Putamen (tissue), 1 donor: ENCODE measurements at regions not wholly inside any gene's neighbourhood (a gene's known extent, or its start where the extent isn't known, plus 50 kb on each side); places are given as distances from the start of the nearest gene placed in this dataset.

Experiments used
- DNase-seq: peaks from one replicate; pipeline ENCODE4 v3.0.0-alpha.2; 2016; ENCODE audit warnings: low spot score

DNA sequence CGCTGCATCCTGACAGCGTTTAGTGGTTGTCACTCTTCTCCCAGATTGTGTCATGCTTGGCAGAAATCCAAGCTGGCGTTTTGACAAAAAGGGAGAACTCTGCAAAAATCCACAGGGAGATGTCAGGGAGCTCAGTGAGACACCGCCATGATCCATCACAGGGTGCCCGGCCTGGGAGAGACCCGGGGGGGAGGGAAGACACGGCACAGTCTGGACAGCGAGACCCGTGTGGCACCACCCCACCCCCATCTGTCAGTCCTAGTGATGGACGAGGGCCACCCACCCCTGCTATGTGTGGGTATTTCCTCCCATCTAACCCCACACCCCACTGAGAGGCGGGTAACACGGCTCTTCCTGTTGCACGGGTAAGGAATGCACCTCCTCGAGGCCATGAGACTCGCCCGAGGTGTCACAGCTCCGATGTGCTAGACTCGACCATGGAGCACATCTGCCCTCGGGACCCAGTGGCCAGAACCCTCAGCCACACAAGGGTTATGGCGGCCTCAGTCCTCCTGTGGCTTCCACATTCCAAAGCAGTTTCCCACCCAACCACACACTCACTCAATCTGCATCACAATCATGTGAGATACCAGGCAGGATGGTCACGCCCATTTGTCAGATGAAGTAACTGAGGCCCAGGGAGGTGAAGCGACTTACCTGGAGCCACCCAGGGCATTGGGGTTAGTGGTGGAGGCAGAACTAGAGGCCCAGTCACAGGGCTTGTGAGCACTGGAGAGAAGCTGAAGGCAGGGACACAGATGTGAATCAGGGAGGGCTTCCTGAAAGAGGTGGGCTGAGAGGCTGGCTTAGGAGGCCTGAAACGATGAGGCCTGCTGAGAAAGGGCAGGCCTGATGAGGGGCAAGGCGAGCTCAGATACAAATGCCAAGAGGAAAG lies 688.5 kb downstream of the MATN1 start:
- peak; percentile 79 for DNase-seq

DNA sequence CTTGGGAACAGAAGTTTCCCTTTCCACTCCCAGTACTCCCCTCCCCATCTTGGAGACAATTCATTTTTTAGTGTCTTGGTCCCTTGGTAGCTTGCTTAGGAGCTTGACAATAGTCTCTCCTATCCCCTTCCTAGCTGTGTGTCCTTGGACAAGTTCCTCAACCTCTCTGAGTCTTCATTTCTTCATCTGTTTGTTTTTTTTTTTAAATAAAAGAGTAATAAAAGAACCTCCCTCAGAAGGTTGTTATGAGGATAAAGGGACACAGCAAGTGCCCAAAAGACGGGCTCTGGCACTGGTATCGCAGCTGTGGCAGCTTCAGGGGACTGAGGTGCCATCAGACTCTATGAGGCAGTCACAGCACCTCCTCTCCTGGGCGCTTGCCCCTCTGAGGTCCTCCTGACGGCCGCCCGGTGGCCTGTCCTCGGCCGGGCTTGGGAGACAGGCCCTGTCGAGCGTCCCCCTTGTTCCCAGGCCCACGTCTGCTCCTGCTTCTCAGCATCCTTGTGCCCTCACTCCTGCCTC lies 689.2 kb downstream of the MATN1 start:
- DNase-seq = no peak

DNA sequence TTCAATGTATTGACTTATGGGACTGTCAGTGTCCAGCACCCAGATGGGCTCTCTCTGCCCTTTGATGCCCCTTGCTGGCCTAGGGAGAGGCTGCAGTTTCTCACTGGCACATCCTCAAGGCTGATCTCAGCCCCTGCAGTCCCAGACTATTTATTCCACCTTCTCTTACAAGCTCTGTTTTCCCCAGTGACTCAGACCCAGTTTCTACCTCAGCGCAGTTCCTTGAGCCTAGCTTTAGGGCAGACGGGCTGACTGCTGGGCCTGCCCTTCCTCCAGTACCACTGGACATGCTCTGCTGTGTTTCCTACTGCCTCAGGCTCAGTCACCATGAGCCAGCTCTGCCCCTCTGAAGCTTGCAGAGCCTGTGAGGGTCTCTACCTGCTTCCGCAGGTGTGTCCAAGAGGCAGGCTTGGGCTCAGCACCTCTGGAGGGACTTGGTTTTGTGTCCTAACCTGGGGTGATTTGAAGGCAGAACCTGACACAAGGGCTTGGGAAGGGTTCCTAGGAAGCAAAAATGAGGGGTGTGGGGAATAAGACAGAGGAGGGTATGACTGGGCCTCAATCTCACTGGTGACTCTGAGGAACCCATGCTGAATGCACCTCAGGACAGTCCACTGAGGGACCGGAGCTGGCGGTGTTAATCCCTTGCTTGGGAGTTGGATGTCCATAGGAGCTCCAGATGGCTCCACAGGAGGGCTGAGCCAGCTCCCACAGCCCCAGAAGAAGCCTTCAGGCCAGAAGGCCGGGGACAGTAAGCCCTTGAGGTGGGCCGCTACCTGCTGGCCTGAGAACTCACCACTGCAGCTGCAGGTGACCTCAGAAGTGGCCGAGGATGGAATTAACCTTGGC lies 689.9 kb downstream of the MATN1 start:
- no peak for DNase-seq

DNA sequence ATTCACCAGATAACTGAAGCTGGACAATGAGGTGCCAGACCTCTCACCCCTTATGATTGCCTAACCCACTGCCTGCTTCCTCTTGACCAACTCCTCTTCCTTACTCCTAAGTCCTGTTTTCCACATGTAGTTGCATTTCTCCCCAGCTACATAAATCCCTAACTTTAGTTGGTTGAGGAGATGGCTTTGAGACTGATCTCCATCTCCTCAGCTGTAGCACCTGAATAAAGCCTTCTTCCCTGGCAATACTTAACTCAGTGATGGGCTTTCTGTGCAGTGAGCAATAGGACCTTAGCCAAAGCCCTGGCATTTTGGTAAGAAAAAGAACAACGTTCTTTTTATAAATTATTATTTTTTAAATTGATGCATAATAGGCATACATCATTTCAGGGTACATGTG lies 691.1 kb downstream of the MATN1 start:
- no peak for DNase-seq

DNA sequence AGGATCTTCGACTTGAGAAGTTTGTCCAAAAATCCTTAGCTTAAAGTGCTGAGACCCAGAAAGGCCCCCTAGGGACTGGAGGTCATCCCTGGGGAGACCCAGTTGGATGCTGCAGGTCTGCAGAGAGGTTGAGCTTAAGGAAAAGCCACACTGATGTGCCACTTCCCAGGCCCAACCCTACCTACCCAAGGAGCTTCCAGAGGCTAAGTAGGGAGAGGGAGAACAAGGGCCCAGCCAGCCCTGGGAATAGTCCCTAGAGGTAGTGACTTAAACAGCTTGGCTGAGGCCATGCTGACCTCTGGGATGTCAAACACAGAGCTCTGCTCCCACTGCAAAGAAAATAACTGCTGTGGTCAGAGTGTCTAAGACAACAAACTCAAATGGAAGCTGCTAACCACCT lies 693.7 kb downstream of the MATN1 start:
- DNase-seq = no peak

DNA sequence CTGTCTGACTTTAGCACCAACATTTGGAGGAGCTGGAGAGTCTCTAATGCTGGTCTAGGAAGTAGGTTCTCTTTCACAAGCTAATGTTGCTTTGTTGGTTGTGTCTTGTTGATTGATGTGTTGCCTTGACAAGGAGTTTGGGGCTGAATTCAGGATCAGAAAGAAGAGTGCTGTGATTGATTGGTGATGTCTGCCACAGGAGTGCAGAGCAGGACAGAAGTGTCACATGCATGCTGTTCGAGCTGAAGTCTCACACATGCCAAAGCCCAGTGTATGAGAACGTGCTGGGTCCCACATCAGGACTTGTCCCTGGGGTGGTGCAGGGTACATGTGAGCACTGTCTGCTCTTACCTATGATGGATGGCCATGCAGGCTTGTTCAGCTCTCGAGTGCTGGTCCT lies 694.4 kb downstream of the MATN1 start:
- no peak for DNase-seq

DNA sequence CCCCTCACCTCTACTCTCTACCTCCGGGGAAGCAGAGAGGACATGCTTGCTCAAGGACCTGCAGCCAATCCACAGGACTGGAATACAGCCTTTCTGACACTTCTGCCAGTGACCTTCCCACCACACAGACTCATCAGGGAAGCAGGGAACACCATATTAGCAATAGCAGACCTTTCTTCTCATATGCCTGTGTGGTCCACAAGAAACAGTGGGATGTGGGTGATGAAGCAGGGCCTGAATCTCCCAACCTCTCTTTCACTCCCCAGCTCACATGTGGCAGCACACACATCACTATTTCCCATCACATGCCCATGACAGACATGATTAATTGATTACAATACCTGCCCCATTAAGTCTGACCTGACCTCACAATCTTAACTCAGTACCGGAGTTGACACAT lies 695.1 kb downstream of the MATN1 start:
- no peak for DNase-seq

DNA sequence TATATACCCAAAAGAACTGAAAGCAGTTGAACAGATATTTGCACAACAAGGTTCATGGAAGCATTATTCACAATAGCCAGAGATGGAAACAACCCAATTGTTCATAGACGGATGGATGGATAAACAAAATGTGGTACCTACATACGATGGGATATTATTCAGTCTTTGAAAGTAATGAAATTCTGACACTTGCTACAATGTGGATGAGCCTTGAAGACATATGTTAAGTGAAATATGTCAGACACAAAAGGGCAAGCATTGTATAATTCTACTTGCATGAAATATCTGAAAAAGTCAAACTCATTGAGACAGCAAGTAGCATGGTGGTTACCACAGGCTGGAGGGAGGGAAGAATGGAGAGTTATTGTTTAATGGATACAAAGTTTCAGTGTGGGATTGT lies 696.1 kb downstream of the MATN1 start:
- no peak for DNase-seq

DNA sequence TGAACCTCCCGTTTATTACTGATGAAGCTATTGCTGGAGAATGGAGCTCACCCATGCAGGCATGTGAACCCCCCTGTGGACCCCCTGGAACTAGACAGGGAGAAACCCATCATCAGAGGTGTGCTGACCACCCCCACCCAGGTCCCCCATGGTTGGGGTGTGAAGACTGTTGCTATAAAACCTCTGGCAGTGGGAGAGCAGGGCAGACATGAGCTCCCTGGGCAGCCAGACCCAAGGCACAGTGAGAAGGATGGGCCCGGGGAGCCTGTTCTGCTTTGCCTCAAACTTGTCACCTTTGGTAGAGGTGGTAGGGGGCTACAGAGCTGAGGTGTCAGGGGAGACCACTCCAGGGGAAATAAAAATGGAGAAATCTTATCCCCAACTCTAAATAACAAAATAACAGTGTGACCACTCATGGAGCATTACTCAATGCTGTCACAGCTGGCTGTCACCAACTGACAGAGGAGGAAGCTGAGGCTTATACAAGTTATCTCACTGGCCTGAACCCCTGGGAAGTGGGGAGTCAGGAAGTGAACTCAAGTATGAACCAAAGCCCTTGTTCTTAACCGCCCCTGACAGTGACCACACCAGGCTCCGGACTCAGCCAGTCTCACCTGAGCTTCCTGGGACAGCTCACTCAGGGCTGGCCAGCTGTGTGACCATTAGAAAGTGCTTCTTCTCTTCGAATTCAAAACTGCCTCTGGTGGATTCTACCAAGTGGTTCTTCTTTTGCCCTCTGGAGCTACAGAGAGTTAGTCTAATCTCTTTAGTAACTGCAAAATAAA lies 698.8 kb downstream of the MATN1 start:
- no peak for DNase-seq

DNA sequence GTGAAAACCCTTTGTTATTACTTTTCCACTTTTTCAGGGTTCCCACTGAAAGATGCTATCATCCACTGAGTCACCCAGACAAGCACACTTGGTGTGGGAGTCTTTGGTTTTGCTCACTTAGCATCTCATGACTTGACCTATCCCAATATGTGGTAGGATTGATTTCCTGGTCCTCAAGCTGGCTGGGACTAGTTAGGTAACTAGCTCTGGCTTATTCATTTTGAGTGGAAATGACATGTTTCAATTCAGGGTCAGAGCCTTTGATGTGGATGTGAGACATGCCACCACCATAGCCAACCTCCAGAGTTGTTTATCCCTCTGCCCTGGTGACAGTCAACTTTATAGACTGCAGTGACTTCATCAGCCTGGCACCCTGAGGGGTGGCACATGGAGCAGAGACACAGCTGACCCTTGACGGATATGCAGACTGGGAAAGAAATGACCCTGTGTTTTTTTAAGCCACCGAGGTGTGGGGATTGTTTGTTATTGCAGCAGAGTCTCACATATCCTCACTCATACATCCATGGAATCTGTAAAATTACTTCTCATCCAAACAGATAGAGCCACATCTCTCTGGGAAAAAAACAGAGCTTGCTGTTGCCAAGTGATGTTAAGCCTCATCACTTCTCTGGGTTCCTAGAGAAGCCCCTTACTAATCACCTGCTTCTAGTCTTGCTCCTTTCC lies 699.9 kb downstream of the MATN1 start:
- DNase-seq = no peak

DNA sequence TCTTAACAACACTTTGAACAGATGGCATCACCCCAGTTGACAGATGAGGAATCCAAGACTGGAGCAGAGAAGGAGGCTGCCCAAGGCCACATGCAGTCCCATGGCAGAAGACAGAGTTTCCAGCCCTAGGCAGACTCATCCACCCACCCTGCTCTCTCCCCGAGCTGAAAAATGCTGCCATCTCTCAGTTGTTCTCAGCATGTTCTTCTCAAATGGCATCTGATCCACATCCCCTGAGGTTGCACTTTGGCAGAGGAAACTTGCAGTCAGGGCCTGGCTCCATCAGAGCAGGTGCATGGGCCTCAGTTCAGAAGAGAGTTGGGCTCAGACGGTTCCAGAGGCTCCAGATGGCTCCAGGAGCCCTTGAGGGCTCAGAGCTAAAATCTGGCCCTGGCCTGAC lies 709.4 kb downstream of the MATN1 start:
- DNase-seq = no peak

DNA sequence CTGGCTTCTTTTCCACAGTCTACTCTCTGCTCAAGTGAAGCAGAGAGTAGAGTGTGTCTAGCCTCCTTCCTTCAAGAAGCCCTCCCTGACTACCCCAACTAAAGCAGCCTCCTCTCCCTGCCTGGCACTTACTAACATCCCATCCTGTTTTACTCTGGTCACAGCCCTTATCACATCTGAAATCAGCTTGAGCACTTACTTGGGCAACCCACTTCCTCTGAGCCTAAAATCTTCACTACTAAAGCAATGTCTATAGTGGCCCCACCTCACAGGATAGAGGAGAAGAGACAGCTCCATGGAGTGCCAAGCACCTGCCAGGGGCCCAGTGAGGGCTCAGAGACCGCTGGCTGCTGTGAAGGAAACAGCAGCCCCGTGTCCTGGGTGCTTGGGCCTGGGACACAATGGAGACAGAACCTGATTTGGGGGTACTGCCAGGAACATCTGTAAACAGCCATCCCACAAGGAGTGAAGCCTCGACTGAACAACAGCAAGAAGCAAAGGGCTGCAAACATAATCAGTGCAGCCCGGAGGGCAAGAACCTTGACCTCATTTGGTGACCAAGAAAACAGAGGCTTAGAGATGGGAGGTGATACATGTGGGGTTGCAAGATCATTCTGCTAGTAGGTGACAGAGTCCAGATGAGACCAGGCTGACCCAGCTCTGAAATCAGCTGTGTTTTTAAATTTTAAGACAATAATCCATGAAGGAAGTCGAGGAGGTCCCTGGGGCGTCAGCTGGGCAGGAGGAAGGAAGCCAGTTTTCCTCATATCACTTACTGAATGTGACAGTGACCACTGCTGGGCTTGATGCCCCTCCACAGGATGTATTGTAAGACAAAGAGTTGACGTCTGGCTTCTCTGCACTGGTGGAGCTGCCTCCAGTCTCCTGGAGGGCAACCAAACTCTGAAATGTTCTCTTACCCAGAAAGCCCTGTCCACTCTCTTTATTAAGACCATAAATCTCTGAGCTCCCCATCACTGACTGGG lies 710.6 kb downstream of the MATN1 start:
- no peak for DNase-seq

DNA sequence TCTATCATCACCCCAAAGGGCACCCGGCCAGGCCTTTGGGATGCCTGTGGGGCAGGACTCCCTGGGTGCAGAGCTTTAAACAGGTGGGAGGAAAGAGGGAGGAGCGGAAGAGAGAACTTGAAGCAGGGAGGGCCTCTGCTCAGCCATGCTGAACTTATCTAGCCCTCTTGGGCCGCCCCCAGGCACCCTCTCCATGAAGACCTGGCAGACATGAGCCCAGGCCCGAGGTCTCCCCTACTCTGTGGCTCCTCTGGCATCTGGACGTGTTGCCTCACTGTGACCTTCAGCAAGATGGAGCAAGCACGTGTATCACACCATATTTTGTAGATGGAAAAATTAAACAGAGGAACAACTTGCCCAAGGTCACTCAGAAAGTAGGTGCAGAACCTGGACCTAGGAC lies 711.4 kb downstream of the MATN1 start:
- DNase-seq = no peak

DNA sequence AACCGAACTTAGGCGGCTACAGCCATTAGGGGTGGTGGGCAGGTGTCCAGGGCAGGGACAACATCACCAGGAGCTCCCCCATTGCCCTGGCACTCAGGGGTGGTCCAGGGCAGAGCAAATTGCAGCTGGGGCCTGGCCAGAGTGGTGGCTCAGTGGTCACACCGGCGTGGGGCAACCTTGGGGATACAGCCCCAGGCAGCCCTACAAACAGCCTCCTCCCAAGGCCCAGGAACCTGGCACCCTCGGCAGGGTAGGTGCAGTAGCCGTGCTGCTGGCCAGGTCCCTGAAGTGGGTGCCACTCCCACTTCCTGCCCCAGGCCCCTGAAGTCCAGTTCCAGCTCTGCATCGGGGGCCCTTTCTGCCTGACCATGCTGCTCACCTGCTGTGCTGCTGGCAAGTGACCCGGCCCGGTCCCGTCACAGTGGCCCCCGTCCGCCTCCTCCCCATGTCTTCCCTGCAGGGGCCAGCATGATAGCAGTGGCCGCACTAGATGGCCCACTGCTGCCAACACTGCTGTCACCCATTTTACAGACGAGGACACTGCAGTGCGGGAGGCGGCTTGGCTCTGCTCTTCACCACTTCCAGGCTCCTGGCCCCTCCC lies 712.8 kb downstream of the MATN1 start:
- DNase-seq = no peak

DNA sequence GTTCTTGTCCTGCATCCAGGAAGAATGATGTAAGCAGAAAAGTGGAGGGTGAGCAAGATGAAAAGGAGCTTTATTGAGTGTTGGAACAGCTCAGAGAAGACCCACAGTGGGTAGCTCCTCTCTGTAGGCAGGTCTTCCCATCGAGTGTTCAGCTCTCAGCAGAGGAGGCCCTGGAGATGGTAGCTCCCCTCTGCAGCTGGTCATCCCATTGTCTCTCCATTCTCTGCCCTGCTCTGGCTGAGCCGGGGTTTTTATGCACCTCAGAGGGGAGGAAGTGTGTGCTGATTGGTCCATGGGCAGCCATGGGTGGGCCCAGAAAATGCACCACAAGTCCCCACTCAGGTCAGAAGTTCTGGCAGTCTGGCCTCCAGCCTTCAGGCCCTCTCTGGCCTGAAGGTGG lies 713.7 kb downstream of the MATN1 start:
- no peak for DNase-seq

DNA sequence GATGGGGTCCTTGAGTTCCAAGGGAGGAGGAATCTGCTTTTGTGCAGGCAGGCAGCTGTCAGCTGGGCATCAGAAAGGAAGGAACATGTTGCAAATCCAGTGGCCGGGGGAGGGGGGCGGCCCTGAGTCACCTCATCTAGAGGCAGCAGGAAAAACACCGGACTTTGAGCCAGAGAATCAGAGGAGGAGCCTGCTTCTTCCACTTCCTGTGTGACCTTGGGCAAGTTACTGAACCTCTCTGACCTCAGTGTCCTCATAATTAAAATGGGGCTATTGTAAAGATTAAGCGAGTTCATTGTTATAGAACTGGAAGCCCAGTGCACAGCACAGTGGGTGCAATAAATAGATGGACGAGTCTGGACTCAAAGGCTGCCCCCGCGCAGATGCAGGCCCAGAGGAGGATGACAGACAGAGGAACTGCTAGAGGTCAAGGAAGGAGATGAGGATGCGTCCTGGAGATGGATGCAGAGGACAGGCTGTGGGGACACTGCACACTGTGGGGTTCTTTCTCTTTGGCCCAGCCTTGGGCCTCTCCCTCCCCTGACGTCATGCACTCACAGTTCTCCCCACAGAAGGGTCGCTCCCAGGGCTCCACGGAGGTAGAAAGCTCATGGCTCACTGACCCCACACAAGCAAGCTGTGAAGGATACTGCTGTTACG lies 714.3 kb downstream of the MATN1 start:
- DNase-seq = no peak

DNA sequence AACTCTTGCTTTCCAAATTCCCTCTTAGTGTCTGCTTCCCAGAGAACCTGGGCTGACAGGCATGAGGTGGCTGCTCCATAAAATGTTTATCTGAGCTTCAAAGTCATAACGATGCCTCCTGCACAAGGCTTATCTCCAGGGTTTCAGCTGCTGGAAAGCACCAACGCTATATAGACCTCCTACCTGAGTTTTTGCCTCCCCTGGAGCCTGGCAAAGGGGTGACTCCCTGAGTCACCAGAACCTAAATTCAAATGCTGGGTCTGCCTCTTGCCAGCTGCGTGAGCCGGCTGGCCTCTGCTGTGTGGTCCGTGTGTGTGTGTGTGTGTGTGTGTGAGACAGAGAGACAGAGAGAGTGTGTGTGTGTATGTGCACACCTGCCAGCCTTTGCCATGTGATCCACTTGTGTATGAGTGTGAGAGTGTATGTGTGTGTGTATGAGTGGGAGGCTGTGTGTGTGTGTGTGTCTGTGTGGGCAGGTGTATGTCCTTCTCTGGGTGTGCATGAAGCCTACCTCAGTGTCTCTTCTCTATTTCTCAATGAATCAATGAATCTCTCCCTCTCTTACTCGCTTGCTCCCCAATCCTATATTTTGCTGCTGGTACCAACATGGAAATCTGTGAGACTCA lies 714.9 kb downstream of the MATN1 start:
- DNase-seq = no peak

DNA sequence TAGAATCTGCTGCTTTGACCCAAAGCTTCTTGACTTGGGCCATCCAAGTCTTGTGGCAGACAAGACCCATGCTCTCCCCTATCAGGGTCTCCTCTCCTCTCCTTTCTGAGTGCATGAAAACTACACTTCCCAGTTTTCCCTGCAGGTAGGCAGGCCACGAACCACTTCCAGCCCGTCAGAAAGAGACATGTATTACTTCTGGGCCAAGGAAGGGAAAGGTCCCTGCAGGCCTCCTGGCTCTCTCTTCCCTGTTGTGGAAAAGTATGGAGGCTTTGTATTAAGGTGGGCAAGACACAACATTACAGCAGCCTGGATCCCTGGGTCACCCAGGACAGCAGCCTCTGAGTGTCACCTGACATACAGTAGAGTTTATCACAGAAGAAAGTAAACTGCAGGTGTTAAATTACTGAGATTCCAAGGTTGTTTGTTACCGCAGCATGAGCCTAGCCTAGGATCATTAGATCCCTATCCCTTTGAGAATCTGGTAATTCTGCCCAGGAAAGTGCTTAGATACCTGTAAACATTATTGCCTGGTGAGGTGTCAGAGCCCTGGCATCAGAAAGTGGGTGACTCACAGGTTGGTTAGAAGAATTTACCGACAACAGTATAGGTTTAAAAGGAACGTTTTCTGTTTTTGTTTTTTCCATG lies 717.3 kb downstream of the MATN1 start:
- no peak for DNase-seq

DNA sequence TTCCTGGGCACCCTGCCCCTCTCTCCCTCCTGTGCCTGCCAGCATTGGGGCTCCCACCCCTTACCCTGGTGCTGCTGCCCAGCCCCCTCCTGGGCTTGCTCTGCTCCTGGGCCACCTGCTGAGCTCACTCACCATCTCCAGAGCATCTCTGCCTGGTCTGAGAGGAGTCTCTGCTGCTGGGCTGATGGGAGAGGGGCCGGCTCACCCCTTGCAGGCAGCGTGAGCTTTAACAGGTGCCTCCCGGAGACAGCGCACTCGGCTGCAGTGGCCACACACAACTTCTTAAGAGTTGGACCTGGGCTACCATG lies 721.7 kb downstream of the MATN1 start:
- no peak for DNase-seq
